H1 (cell line): ENCODE measurements at regions not wholly inside any gene's neighbourhood (a gene's known extent, or its start where the extent isn't known, plus 50 kb on each side); places are given as distances from the start of the nearest gene placed in this dataset.

Experiments
- CHD7 ChIP-seq: fragments of 300-600 bp; sonication (generic); IDR thresholded peaks from 2 replicates; pipeline ENCODE4 v1.7.1; 2012; ENCODE audit warnings: low read length, moderate library complexity, mild to moderate bottlenecking, inconsistent platforms; ENCODE audit not compliant: insufficient replicate concordance
- NANOG ChIP-seq: IDR thresholded peaks from 2 replicates; pipeline ENCODE4 v1.6.1; 2011; ENCODE audit warnings: low read length, low read depth, mild to moderate bottlenecking, inconsistent platforms; ENCODE audit not compliant: insufficient read depth, poor library complexity, severe bottlenecking
- POLR2A ChIP-seq, 2 experiments: IDR thresholded peaks; 1 replicate in 1 of 2; 2 replicates in 1 of 2; pipeline ENCODE4 v1.6.1; 2011; ENCODE audit warnings: low read depth in 2 of 2, low read length in 2 of 2, mild to moderate bottlenecking in 2 of 2; ENCODE audit errors: control extremely low read depth in 1 of 2
- TBP ChIP-seq: IDR thresholded peaks from 2 replicates; pipeline ENCODE4 v1.6.1; 2011; ENCODE audit warnings: low read depth, low read length, improper control_type of control experiment
- ZNF274 ChIP-seq: IDR thresholded peaks from 2 replicates; pipeline ENCODE4 v1.7.0; 2012; ENCODE audit warnings: low read length, borderline replicate concordance; ENCODE audit errors: extremely low read depth

DNA sequence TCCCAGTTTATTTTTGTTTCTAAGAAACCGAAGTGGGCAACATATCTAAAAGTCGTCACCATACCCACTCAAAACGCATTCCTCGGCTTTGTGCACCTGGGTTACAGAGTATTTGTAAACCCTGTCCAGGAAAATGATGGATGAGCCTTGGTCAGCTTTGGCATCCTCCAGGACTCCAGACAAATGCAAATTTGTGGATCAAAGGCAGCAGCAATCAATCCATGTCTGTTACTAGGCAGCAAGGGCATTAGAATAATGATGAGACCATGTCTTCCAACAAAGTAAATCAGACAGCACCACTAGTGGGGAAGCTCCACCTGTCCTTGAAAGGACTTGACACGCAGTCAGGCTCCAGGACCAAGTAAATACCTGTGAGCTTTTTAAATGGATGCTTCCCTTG, 672.6 kb upstream of the GYPC start (continued):
- TF ChIP-seq CHD7 (no peak), TBP (no peak), NANOG (no peak), ZNF274 (no peak), POLR2A (IDR thresholded peaks at IDR 0.05; ENCODE audit: control extremely low read depth in 1 of 2, low read depth in 2 of 2, low read length in 2 of 2) (no peak)
